GM19463 (cell line): ENCODE measurements at regions not wholly inside any gene's neighbourhood (a gene's known extent, or its start where the extent isn't known, plus 50 kb on each side); places are given as distances from the start of the nearest gene placed in this dataset.
"Not testable (repeated sequence)": the region's sequence is repeated elsewhere in the genome, so short reads cannot be mapped to it uniquely, and the experiment has no call there.

Experiments
- ATAC-seq: cut with Tn5 transposase; IDR thresholded peaks from one replicate; pipeline ENCODE4 v1.9.1; 2021; ENCODE audit warnings: mild to moderate bottlenecking, moderate library complexity; ENCODE audit not compliant: unreplicated experiment

GRCh38 chr12:92436856-92437255 lies 265.9 kb upstream of the PLEKHG7 start:
- ATAC-seq = no peak

DNA sequence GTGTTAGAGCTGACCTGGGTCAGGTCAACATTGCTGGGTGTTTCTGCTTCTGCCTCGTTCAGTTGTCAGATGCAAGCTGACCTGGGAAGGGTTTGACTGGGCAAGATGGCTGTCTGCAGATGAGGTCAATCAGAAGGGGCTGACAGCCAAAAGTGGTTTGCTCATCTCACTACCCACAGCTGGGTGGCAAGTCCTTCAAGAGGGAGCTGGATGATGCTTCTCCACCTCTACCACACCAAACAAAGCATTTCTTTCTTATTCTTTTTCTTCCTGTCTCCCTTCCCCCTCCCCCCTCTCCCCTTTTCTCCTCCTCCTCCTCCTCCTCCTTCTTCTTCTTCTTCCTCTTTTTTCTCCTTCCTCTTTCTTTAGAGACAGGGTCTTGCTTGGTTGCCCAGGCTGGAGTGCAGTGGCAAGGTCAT lies 268.2 kb upstream of the PLEKHG7 start:
- peak; percentile 24 for ATAC-seq

- peak; percentile 70 for ATAC-seq
These were observed 269.9 kb upstream of the PLEKHG7 start for GRCh38 chr12:92432724-92433441.

DNA sequence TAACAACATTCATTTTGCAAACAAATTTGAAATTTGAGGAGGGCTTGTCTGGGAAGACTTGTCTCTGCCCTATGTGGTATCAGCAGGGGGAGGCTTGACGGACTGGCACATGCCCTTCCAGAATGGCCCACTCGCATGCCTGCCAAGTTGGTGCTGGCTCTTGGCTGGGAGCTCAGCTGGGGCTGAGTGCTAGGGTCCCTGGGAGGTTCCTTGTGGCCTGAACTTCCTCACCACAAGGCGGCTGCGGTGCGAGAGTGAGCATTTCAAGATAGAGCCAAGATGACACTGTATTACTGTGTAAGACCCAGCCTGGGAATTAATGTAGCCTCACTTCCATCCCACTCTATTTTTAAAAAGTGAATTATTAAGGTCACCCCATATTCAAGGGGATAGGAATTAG lies 271.6 kb upstream of the PLEKHG7 start:
- ATAC-seq = peak; percentile 62

DNA sequence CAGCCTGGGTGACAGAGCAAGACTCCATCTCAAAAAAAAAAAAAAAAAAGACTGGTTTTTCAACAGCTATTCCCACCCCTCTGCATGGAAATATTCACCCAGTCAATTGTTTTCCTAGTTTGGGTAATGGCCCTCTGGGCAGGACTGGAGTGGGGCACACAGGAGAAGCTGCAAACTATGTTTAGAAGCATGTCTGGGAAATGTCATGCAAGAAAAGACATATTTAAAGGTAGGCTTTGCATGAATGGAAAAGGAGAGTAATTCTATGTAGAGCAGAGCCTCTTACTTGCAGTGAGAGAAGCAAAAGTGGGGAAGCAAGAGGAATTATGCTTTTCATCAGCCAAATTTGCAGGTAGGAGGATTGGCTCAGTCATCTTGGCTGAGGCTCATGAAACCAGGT lies 276.5 kb upstream of the PLEKHG7 start:
- no peak for ATAC-seq

GRCh38 chr12:92425165-92425564 lies 277.6 kb upstream of the PLEKHG7 start:
- no peak for ATAC-seq

DNA sequence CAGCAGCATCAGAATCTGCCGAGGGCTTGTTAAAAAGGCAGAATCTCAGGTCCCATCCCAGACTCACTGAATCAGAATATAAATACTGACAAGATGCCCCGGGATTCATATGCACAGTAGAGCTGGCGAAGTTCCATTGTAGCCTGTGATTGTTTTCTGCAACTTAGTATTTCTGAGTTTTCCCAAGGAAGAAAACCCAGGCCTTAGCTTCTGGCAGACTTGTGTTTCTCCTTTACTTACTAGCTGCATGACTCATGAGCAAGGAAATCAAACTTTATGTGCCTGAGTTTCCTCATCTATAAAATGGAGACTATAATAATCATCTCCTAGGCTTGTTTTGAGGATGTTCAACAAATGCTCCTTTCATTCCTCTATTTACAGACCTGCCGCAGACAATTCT lies 278.5 kb upstream of the PLEKHG7 start:
- ATAC-seq = no peak

GRCh38 chr12:92421701-92422100 lies 276.1 kb upstream of the BTG1 start:
- no peak for ATAC-seq

DNA sequence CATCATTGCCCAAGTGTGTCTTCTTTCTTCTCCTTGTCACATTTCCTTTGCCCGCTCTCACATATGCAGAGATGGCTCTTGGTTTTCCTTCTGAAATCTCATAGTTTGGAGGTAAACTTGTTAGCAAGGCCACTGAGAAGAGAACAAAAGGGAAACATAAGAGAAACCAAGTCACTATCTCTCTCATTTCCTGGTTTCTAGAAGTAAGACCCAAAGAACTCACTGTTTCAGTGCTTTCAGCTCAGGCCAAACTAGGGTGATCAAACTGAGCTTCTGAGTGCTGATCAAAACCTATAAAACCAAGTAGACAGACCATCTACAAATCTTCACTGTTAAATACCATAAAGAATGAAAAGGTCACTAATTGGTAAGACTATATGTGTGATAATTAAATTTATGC lies 275.4 kb upstream of the BTG1 start:
- no peak for ATAC-seq

DNA sequence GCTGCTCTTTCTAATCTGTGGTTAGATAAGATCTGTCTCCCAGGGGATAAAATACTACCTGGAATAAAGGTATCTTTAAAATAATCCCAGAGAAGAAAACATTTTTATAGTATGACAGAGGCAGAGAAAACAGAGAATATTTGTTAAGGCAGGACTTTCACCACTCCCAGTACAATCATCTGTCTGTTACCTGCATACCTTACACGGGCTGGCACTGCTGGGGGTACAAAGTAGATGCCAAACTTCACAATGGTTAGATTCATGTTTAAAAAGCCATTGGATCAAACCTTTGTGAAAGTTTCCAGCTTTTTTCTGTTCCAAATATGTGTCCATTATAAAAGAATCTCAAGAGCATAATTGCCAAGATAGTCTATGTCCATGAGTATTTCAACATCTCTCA lies 273.6 kb upstream of the BTG1 start:
- no peak for ATAC-seq

- ATAC-seq = no peak
These were observed 272.7 kb upstream of the BTG1 start for GRCh38 chr12:92418381-92418780.

- no peak for ATAC-seq
These were observed 271.7 kb upstream of the BTG1 start for GRCh38 chr12:92417373-92417772.

DNA sequence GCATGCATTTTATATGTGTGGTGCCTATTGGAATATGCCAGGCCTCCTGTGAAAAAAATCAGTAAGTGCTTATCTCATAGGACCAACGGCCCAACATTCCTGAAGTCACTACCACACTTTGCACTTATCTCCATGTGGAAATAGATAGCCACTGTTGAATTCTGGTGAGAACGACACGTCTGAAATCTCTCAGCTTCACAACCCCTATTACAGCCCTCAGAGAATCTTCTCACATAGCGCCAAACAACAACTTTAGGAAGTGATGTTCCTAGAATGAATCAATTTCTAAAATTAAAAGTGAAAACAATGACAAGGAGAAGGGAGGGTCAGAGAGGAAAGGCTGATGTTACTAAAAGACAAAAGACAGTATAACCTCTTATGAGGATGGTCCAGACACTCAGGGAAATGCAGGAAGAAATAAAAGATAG lies 270.8 kb upstream of the BTG1 start:
- no peak for ATAC-seq

- no peak for ATAC-seq
These were observed 268.8 kb upstream of the BTG1 start for GRCh38 chr12:92414170-92415070.

DNA sequence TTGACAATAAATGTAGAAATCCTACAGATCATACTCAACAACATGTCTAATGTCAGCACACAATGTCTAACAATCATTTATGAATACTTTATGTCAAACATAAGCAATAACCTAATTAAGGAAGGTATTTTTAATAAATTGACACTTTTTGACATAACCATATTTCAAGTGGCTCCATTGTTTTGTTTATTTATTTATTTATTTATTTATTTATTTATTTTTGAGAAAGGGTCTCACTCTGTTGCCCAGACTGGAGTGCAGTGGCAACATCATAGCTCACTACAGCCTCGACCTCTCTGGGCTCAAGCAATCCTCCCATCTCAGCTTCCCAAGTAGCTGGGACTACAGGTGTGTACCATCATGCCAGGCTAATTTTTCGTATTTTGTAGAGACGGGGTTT lies 267.6 kb upstream of the BTG1 start:
- no peak for ATAC-seq

DNA sequence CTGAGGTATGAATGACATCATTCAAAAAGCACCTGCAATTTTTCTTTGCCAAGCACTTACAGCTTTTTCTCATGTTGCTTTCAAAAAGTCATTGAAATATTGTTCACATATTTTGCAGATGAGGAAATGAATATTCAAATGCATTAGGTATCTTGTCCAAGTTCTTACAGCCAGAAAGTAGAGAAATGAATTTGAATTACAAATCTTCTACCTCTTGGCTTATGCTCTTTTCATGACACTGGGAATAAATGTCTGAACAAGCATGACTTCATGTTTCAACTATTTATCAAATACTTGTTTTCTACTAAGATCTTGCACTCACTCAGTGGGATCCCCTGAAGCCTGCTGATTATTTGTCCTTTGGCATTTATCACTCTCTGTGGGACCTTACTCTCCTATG lies 267.2 kb upstream of the BTG1 start:
- ATAC-seq = no peak

- no peak for ATAC-seq
These were observed 266.0 kb upstream of the BTG1 start for GRCh38 chr12:92411687-92412086.

DNA sequence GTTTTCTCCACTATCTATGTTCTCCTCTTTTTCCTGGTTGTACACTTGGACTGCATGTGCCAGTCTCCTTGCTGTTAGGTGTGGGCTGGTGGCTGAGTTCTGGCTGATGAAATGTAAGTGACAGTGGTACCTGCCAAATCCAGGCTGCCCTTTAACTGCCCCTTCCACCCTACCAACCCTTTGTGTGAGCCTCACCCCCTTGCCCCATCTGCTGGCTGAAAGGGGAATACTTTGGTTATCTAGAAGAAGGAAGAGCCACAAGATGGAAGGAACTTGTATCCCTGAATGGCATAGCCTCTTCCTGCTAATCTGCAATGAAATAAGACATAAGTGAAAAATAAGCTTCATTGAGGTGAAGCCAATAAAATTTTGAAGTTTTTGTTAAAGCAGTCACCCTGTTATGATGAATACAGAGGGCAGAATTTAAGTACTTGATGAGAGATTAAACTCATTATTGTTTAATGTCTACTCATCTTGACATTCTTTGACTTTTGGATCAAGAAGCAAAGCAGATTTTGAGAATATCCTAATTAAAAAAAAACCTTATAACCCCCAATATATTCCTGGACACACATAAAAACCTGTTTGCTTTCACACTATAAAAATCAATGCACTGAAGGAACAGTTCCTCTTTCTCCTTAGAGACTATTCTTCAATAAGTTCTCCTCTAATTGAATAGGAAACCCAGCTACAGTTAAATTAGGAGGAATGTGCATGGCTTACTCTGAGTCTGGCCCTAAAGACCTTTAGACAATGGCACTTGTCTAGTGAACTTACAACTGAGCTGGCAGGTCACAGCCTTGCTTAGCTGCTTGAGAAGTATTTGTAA lies 262.6 kb upstream of the BTG1 start:
- ATAC-seq = no peak

- ATAC-seq = not testable (repeated sequence)
These were observed 260.9 kb upstream of the BTG1 start for GRCh38 chr12:92406404-92407070.

GRCh38 chr12:92405801-92406251 lies 260.2 kb upstream of the BTG1 start:
- not testable (repeated sequence) for ATAC-seq

GRCh38 chr12:92404921-92405320 lies 259.3 kb upstream of the BTG1 start:
- no peak for ATAC-seq
